ENCODE measurements at regions not wholly inside any gene's neighbourhood (a gene's known extent, or its start where the extent isn't known, plus 50 kb on each side); places are given as distances from the start of the nearest gene placed in this dataset.

- WGBS = 89% methylated on average over 2 of the region's 2 CpGs
- no peak overlapping the region for H3K27ac ChIP-seq (ENCODE audit: low read length)
- peaks cover 4% of the 10 kb centered on the region for H3K4me1 ChIP-seq (ENCODE audit: control insufficient read depth, insufficient read depth, low read length)
- ATAC-seq = no peak
- no peaks in the 10 kb centered on the region for H3K27me3 ChIP-seq (ENCODE audit: control insufficient read depth, insufficient read depth)
- H3K9me3 ChIP-seq (ENCODE audit: control insufficient read depth, low read length) = no peaks in the 10 kb centered on the region
- no peak overlapping the region for H3K4me3 ChIP-seq (ENCODE audit: low read length)
- intact Hi-C loops (cut with DNase I) = no loop called here
- DNase-seq = no peak
These were observed 432.2 kb upstream of the TRIB2 start for GRCh38 chr2:12284487-12284886.

- 92% methylated on average over 4 of the region's 4 CpGs for WGBS
- no peak overlapping the region for H3K4me3 ChIP-seq (ENCODE audit: low read length)
- H3K27ac ChIP-seq (ENCODE audit: low read length) = peak overlapping the region; percentile 35
- ATAC-seq (no peak), DNase-seq (no peak)
- H3K9me3 ChIP-seq (ENCODE audit: control insufficient read depth, low read length) = no peaks in the 10 kb centered on the region
- H3K27me3 ChIP-seq (ENCODE audit: control insufficient read depth, insufficient read depth) = no peaks in the 10 kb centered on the region
- peaks cover 4% of the 10 kb centered on the region for H3K4me1 ChIP-seq (ENCODE audit: control insufficient read depth, insufficient read depth, low read length)
- intact Hi-C loops (cut with DNase I) = no loop called here
These were observed 430.4 kb upstream of the TRIB2 start for GRCh38 chr2:12286347-12286746.

GRCh38 chr2:12287220-12287751 is 429.4 kb upstream of the TRIB2 start:
- H3K9me3 ChIP-seq (ENCODE audit: control insufficient read depth, low read length) = no peaks in the 10 kb centered on the region
- no peaks in the 10 kb centered on the region for H3K27me3 ChIP-seq (ENCODE audit: control insufficient read depth, insufficient read depth)
- ATAC-seq = peak; percentile 65 to 71
- peak overlapping the region; percentile 37 for H3K27ac ChIP-seq (ENCODE audit: low read length)
- peak in 2 of 3 donors; percentile 55 to 74 for DNase-seq
- H3K4me1 ChIP-seq (ENCODE audit: control insufficient read depth, insufficient read depth, low read length) = peaks cover 4% of the 10 kb centered on the region
- 37% methylated on average over 5 of the region's 5 CpGs for WGBS
- no peak overlapping the region for H3K4me3 ChIP-seq (ENCODE audit: low read length)
- intact Hi-C loops (cut with DNase I) = no loop called here

- Histone ChIP-seq H3K27ac (ENCODE audit: low read length) (no peak overlapping the region), H3K4me3 (ENCODE audit: low read length) (no peak overlapping the region), H3K4me1 (ENCODE audit: control insufficient read depth, insufficient read depth, low read length) (peaks cover 4% of the 10 kb centered on the region), H3K9me3 (ENCODE audit: control insufficient read depth, low read length) (no peaks in the 10 kb centered on the region), H3K27me3 (ENCODE audit: control insufficient read depth, insufficient read depth) (no peaks in the 10 kb centered on the region)
- ATAC-seq (no peak), DNase-seq (no peak)
- 77% methylated on average over 2 of the region's 2 CpGs for WGBS
- intact Hi-C loops (cut with DNase I) = no loop called here
These were observed 428.7 kb upstream of the TRIB2 start for GRCh38 chr2:12288048-12288447.

- H3K27me3 ChIP-seq (ENCODE audit: control insufficient read depth, insufficient read depth) = no peaks in the 10 kb centered on the region
- intact Hi-C loops (cut with DNase I) = no loop called here
- no peak for DNase-seq
These were observed 427.5 kb upstream of the TRIB2 start for GRCh38 chr2:12289120-12289802.

GRCh38 chr2:12291303-12291702 is 425.4 kb upstream of the TRIB2 start:
- H3K27me3 ChIP-seq (ENCODE audit: control insufficient read depth, insufficient read depth) = no peaks in the 10 kb centered on the region
- no peak overlapping the region for H3K27ac ChIP-seq (ENCODE audit: low read length)
- intact Hi-C loops (cut with DNase I) = no loop called here
- no peak overlapping the region for H3K4me3 ChIP-seq (ENCODE audit: low read length)
- no peak for ATAC-seq
- 75% methylated on average over 1 of the region's 1 CpG for WGBS
- no peak for DNase-seq
- H3K9me3 ChIP-seq (ENCODE audit: control insufficient read depth, low read length) = no peaks in the 10 kb centered on the region
- peaks cover 4% of the 10 kb centered on the region for H3K4me1 ChIP-seq (ENCODE audit: control insufficient read depth, insufficient read depth, low read length)

More at GRCh38 chr2:12289120-12289802, 427.5 kb upstream of the TRIB2 start:
- no peak for ATAC-seq
- Histone ChIP-seq H3K4me1 (ENCODE audit: control insufficient read depth, insufficient read depth, low read length) (peaks cover 4% of the 10 kb centered on the region), H3K9me3 (ENCODE audit: control insufficient read depth, low read length) (no peaks in the 10 kb centered on the region), H3K4me3 (ENCODE audit: low read length) (no peak overlapping the region), H3K27ac (ENCODE audit: low read length) (no peak overlapping the region)
- WGBS = 91% methylated on average over 3 of the region's 3 CpGs

- ATAC-seq = no peak
- Histone ChIP-seq H3K27ac (ENCODE audit: low read length) (no peak overlapping the region), H3K4me3 (ENCODE audit: low read length) (no peak overlapping the region), H3K9me3 (ENCODE audit: control insufficient read depth, low read length) (no peaks in the 10 kb centered on the region), H3K27me3 (ENCODE audit: control insufficient read depth, insufficient read depth) (no peaks in the 10 kb centered on the region), H3K4me1 (ENCODE audit: control insufficient read depth, insufficient read depth, low read length) (no peaks in the 10 kb centered on the region)
- DNase-seq = no peak
- 93% methylated on average over 1 of the region's 1 CpG for WGBS
- intact Hi-C loops (cut with DNase I) = no loop called here
These were observed 422.9 kb upstream of the TRIB2 start for GRCh38 chr2:12293874-12294273.

- no peaks in the 10 kb centered on the region for H3K9me3 ChIP-seq (ENCODE audit: control insufficient read depth, low read length)
- no peaks in the 10 kb centered on the region for H3K27me3 ChIP-seq (ENCODE audit: control insufficient read depth, insufficient read depth)
- ATAC-seq = no peak
- H3K4me1 ChIP-seq (ENCODE audit: control insufficient read depth, insufficient read depth, low read length) = no peaks in the 10 kb centered on the region
- H3K4me3 ChIP-seq (ENCODE audit: low read length) = no peak overlapping the region
- intact Hi-C loops (cut with DNase I) = no loop called here
- H3K27ac ChIP-seq (ENCODE audit: low read length) = no peak overlapping the region
- no peak for DNase-seq
- WGBS = 91% methylated on average over 4 of the region's 4 CpGs
These were observed 420.7 kb upstream of the TRIB2 start for GRCh38 chr2:12295856-12296519.

- no peak for DNase-seq
- Histone ChIP-seq H3K4me3 (ENCODE audit: low read length) (no peak overlapping the region), H3K9me3 (ENCODE audit: control insufficient read depth, low read length) (no peaks in the 10 kb centered on the region), H3K4me1 (ENCODE audit: control insufficient read depth, insufficient read depth, low read length) (no peaks in the 10 kb centered on the region), H3K27me3 (ENCODE audit: control insufficient read depth, insufficient read depth) (no peaks in the 10 kb centered on the region), H3K27ac (ENCODE audit: low read length) (no peak overlapping the region)
- ATAC-seq = no peak
- intact Hi-C loops (cut with DNase I) = no loop called here
These were observed 419.8 kb upstream of the TRIB2 start for GRCh38 chr2:12296915-12297314.

- ATAC-seq (no peak), DNase-seq (no peak)
- intact Hi-C loops (cut with DNase I) = no loop called here
- H3K9me3 ChIP-seq (ENCODE audit: control insufficient read depth, low read length) = no peaks in the 10 kb centered on the region
- no peaks in the 10 kb centered on the region for H3K27me3 ChIP-seq (ENCODE audit: control insufficient read depth, insufficient read depth)
- WGBS = 79% methylated on average over 2 of the region's 2 CpGs
- no peak overlapping the region for H3K27ac ChIP-seq (ENCODE audit: low read length)
- no peaks in the 10 kb centered on the region for H3K4me1 ChIP-seq (ENCODE audit: control insufficient read depth, insufficient read depth, low read length)
- no peak overlapping the region for H3K4me3 ChIP-seq (ENCODE audit: low read length)
These were observed 418.4 kb upstream of the TRIB2 start for GRCh38 chr2:12298352-12298751.

GRCh38 chr2:12299431-12299830 is 417.3 kb upstream of the TRIB2 start:
- no peak for ATAC-seq
- no peaks in the 10 kb centered on the region for H3K9me3 ChIP-seq (ENCODE audit: control insufficient read depth, low read length)
- H3K4me3 ChIP-seq (ENCODE audit: low read length) = no peak overlapping the region
- intact Hi-C loops (cut with DNase I) = no loop called here
- 90% methylated on average over 1 of the region's 1 CpG for WGBS
- no peak overlapping the region for H3K27ac ChIP-seq (ENCODE audit: low read length)
- DNase-seq = no peak
- no peaks in the 10 kb centered on the region for H3K4me1 ChIP-seq (ENCODE audit: control insufficient read depth, insufficient read depth, low read length)
- no peaks in the 10 kb centered on the region for H3K27me3 ChIP-seq (ENCODE audit: control insufficient read depth, insufficient read depth)
